ENCODE measurements at regions not wholly inside any gene's neighbourhood (a gene's known extent, or its start where the extent isn't known, plus 50 kb on each side); places are given as distances from the start of the nearest gene placed in this dataset.
A peak's percentile ranks its signal among the peaks of the same experiment; 100 is the strongest.

DNA sequence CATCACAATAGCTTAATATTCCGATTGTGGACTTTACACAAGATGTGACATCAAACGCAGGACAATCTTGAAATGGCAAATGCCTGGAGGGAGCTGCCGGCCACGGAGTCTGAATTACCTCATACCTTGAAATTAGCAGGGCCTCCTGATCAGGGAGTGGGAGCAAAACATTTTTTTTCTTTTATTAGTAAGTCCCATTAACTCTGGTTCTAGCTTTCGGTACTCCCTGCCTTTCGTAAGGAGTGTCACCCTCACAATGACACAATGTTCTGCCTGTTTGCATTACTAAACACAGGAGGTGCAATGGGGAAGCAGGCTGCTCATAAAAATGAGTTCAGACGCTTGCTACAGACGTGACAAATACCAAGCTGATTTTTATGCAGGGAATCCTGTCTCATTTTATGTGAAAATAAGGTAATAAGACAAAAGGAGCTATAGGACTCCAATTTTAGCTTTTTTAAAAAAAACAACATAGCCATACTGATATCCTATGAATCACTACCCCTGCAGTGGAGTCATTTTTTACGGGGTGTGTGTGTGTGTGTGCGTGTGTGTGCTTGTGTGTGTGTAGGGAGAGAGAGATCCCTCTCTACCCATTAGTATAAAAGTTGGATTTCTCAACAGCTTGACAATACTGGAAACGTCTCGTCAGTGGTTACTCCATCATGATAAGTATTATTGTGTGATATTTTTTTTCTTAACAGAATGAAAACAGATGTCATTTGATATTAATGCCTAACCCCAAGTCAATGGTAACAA, 205.1 kb upstream of the RUNX1 start:
- Histone ChIP-seq H3K4me3 (ENCODE audit: low read depth in 2 of 2, low read length in 2 of 2) (no peak overlapping the region), H3K9me3 (ENCODE audit: control insufficient read depth, insufficient read depth, low read depth, low read length) (no peaks in the 10 kb centered on the region), H3K36me3 (ENCODE audit: control insufficient read depth, insufficient read depth, low read length) (no peaks in the 10 kb centered on the region), H3K27ac (ENCODE audit: low read length) (peak overlapping the region; percentile 88; the same call in 1 of the 2 replicates), H3K27me3 (ENCODE audit: control insufficient read depth, insufficient read depth, low read length) (no peaks in the 10 kb centered on the region), H3K4me1 (ENCODE audit: control insufficient read depth, insufficient read depth, low read length) (peaks cover 15% of the 10 kb centered on the region; the same call in 1 of the 2 replicates)
- ChIA-PET CTCF (no interaction called here), POLR2A (interaction anchor here (0.7 kb wide), 1 partner anchor 34 kb away, joined by 3 read pairs; no protein-coding TSS in a partner anchor)
- in situ Hi-C loops (cut with HindIII; ENCODE audit: low pct_unique_long_range_greater_than_20kb, low sequenced_read_pairs) (no loop called here), intact Hi-C loops (cut with micrococcal nuclease; ENCODE audit: unreplicated experiment) (loop anchor here (10.0 kb wide), 1 partner anchor 209 kb away; the partner anchor contains the start of gene RUNX1)
- TF ChIP-seq CTCF (IDR thresholded peaks at IDR 0.05) (no peak), SIN3A (IDR thresholded peaks at IDR 0.05; ENCODE audit: borderline replicate concordance, insufficient read depth, low read depth, low read length) (no peak), TCF7L2 (IDR thresholded peaks at IDR 0.05; ENCODE audit: low read depth, low read length) (no peak), POLR2AphosphoS5 (IDR thresholded peaks at IDR 0.05; ENCODE audit: low read depth, low read length) (no peak)
- TF ChIP-seq, protein P1, sequence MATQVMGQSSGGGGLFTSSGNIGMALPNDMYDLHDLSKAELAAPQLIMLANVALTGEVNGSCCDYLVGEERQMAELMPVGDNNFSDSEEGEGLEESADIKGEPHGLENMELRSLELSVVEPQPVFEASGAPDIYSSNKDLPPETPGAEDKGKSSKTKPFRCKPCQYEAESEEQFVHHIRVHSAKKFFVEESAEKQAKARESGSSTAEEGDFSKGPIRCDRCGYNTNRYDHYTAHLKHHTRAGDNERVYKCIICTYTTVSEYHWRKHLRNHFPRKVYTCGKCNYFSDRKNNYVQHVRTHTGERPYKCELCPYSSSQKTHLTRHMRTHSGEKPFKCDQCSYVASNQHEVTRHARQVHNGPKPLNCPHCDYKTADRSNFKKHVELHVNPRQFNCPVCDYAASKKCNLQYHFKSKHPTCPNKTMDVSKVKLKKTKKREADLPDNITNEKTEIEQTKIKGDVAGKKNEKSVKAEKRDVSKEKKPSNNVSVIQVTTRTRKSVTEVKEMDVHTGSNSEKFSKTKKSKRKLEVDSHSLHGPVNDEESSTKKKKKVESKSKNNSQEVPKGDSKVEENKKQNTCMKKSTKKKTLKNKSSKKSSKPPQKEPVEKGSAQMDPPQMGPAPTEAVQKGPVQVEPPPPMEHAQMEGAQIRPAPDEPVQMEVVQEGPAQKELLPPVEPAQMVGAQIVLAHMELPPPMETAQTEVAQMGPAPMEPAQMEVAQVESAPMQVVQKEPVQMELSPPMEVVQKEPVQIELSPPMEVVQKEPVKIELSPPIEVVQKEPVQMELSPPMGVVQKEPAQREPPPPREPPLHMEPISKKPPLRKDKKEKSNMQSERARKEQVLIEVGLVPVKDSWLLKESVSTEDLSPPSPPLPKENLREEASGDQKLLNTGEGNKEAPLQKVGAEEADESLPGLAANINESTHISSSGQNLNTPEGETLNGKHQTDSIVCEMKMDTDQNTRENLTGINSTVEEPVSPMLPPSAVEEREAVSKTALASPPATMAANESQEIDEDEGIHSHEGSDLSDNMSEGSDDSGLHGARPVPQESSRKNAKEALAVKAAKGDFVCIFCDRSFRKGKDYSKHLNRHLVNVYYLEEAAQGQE (IDR thresholded peaks at IDR 0.05; ENCODE audit: insufficient read depth in 1 of 2, low read depth in 2 of 2, low read length in 1 of 2), result no peak
- BruUV-seq (replicated peaks), result no TSS peak
- no peak for ATAC-seq
- DNase-seq (ENCODE audit: low read depth, low spot score), result no peak

GRCh38 chr21:35252831-35253230, 203.7 kb upstream of the RUNX1 start:
- Histone ChIP-seq H3K27me3 (ENCODE audit: control insufficient read depth, insufficient read depth, low read length) (no peaks in the 10 kb centered on the region), H3K27ac (ENCODE audit: low read length) (no peak overlapping the region), H3K4me3 (ENCODE audit: low read depth in 2 of 2, low read length in 2 of 2) (no peak overlapping the region), H3K36me3 (ENCODE audit: control insufficient read depth, insufficient read depth, low read length) (no peaks in the 10 kb centered on the region), H3K9me3 (ENCODE audit: control insufficient read depth, insufficient read depth, low read depth, low read length) (no peaks in the 10 kb centered on the region), H3K4me1 (ENCODE audit: control insufficient read depth, insufficient read depth, low read length) (peaks cover 15% of the 10 kb centered on the region; the same call in 1 of the 2 replicates)
- no TSS peak for BruUV-seq (replicated peaks)
- no peak for ATAC-seq
- POLR2A ChIA-PET, result no interaction called here
- intact Hi-C loops (cut with micrococcal nuclease; ENCODE audit: unreplicated experiment), result loop anchor here (10.0 kb wide), 1 partner anchor 208 kb away; the partner anchor contains the start of gene RUNX1
- TF ChIP-seq, protein P1 (IDR thresholded peaks at IDR 0.05; ENCODE audit: insufficient read depth in 1 of 2, low read depth in 2 of 2, low read length in 1 of 2), result no peak
- TF ChIP-seq TCF7L2 (IDR thresholded peaks at IDR 0.05; ENCODE audit: low read depth, low read length), result no peak
- no peak for TF ChIP-seq CTCF (IDR thresholded peaks at IDR 0.05)
- no peak for TF ChIP-seq SIN3A (IDR thresholded peaks at IDR 0.05; ENCODE audit: borderline replicate concordance, insufficient read depth, low read depth, low read length)
- no peak for TF ChIP-seq POLR2AphosphoS5 (IDR thresholded peaks at IDR 0.05; ENCODE audit: low read depth, low read length)
- no peak for DNase-seq (ENCODE audit: low read depth, low spot score)
- in situ Hi-C loops (cut with HindIII; ENCODE audit: low pct_unique_long_range_greater_than_20kb, low sequenced_read_pairs), result no loop called here
- CTCF ChIA-PET, result no interaction called here
